PFSK-1 (cell line): ENCODE measurements at regions not wholly inside any gene's neighbourhood (a gene's known extent, or its start where the extent isn't known, plus 50 kb on each side); places are given as distances from the start of the nearest gene placed in this dataset.

ENCODE experiments used
- FOXP2 ChIP-seq: optimal IDR thresholded peaks from 2 replicates; pipeline ENCODE3; 2011; ENCODE audit warnings: borderline replicate concordance, control low read depth, inconsistent platforms; ENCODE audit not compliant: insufficient read depth; ENCODE audit errors: extremely low read length, extremely low read depth
- POLR2AphosphoS5 ChIP-seq: IDR thresholded peaks from 2 replicates; pipeline ENCODE4 v1.6.1; 2012; ENCODE audit warnings: low read depth, mild to moderate bottlenecking, control low read depth, low read length, moderate library complexity
- REST ChIP-seq, 2 experiments: IDR thresholded peaks; 2 replicates each; pipeline versions ENCODE4 v1.6.1 to v1.8.0; 2011 to 2012; ENCODE audit warnings: low read depth in 2 of 2, low read length in 2 of 2, control low read depth in 1 of 2, inconsistent platforms in 1 of 2, mild to moderate bottlenecking in 1 of 2, moderate library complexity in 1 of 2; ENCODE audit not compliant: insufficient read depth in 1 of 2
- SIN3A ChIP-seq: IDR thresholded peaks from 2 replicates; pipeline ENCODE4 v1.6.1; 2012; ENCODE audit warnings: mild to moderate bottlenecking, low read length, moderate library complexity, borderline replicate concordance; ENCODE audit not compliant: insufficient read depth
- TAF1 ChIP-seq: IDR thresholded peaks from 2 replicates; pipeline ENCODE4 v1.6.1; 2012; ENCODE audit warnings: low read length, control low read depth, borderline replicate concordance; ENCODE audit not compliant: insufficient read depth

GRCh38 chr10:4240608-4241197 is 455.7 kb upstream of the KLF6 start:
- no peak for TF ChIP-seq REST (IDR thresholded peaks at IDR 0.05; ENCODE audit: insufficient read depth in 1 of 2, low read depth in 2 of 2, low read length in 2 of 2)

GRCh38 chr10:4239186-4239585 is 454.2 kb upstream of the KLF6 start:
- TF ChIP-seq SIN3A (no peak), POLR2AphosphoS5 (no peak), REST (IDR thresholded peaks at IDR 0.05; ENCODE audit: insufficient read depth in 1 of 2, low read depth in 2 of 2, low read length in 2 of 2) (no peak), FOXP2 (no peak)

- TF ChIP-seq SIN3A: no peak
Measured at GRCh38 chr10:4234661-4235060, 449.7 kb upstream of the KLF6 start.

GRCh38 chr10:4231439-4231838 is 446.4 kb upstream of the KLF6 start:
- no peak for TF ChIP-seq FOXP2
- no peak for TF ChIP-seq TAF1
- no peak for TF ChIP-seq POLR2AphosphoS5
- TF ChIP-seq SIN3A: no peak

GRCh38 chr10:4230036-4230435 is 445.0 kb upstream of the KLF6 start:
- TF ChIP-seq FOXP2 (no peak), TAF1 (no peak), REST (IDR thresholded peaks at IDR 0.05; ENCODE audit: insufficient read depth in 1 of 2, low read depth in 2 of 2, low read length in 2 of 2) (no peak), SIN3A (no peak), POLR2AphosphoS5 (no peak)

- TF ChIP-seq REST (IDR thresholded peaks at IDR 0.05; ENCODE audit: insufficient read depth in 1 of 2, low read depth in 2 of 2, low read length in 2 of 2): no peak
- no peak for TF ChIP-seq TAF1
- TF ChIP-seq FOXP2: no peak
- no peak for TF ChIP-seq POLR2AphosphoS5
Measured at GRCh38 chr10:4229106-4229505, 444.1 kb upstream of the KLF6 start.
